Adrenal gland (tissue), 9 donors: ENCODE measurements at regions not wholly inside any gene's neighbourhood (a gene's known extent, or its start where the extent isn't known, plus 50 kb on each side); places are given as distances from the start of the nearest gene placed in this dataset.

Experiments used
- DNase-seq, 7 donors: peaks; one replicate each; pipeline ENCODE4 v3.0.0-alpha.2; 2019 to 2020
- H3K27ac ChIP-seq, 5 donors: fragments of 200-600 bp; sonication (generic) in 4 of 5; 1 replicate in 3 of 5; 2 replicates in 2 of 5; pipeline versions ENCODE4 v1.5.1 to v1.8.0; 2016 to 2020; ENCODE audit warnings: mild to moderate bottlenecking in 1 of 5
- H3K27me3 ChIP-seq: fragments of 200-600 bp; 2 replicates; pipeline ENCODE4 v1.8.0; 2021
- H3K36me3 ChIP-seq, 2 donors: fragments of 200-600 bp; replicated peaks in 1 of 2; 1 replicate in 1 of 2; 2 replicates in 1 of 2; pipeline versions ENCODE4 v1.5.1 to v1.8.0; 2018 to 2022
- H3K4me1 ChIP-seq, 2 donors: fragments of 200-600 bp; replicated peaks in 1 of 2; 1 replicate in 1 of 2; 2 replicates in 1 of 2; pipeline versions ENCODE4 v1.5.1 to v1.8.0; 2018 to 2021
- H3K4me3 ChIP-seq, 4 donors: fragments of 200-600 bp; sonication (generic) in 3 of 4; one replicate each; pipeline ENCODE4 v1.5.1; 2016 to 2018
- H3K9me3 ChIP-seq, 3 donors: fragments of 200-600 bp; sonication (generic) in 1 of 3; replicated peaks in 1 of 3; 1 replicate in 2 of 3; 2 replicates in 1 of 3; pipeline versions ENCODE4 v1.5.1 to v1.8.0; 2016 to 2021
- POLR2A ChIP-seq, 2 donors: fragments of 450-650 bp; IDR thresholded peaks; one replicate each; pipeline ENCODE4 v1.6.1; 2017; ENCODE audit warnings: antibody characterized with exemption in 2 of 2, mild to moderate bottlenecking in 2 of 2, moderate library complexity in 1 of 2
- WGBS, 4 donors: extraction: QIAGEN DNeasy Blood & Tissue Kit in 2 of 4; methylation state at CpG; one replicate each; pipeline versions ENCODE4 v1.1.5 to v1.1.7; 2013 to 2017; 5-methylcytosine and 5-hydroxymethylcytosine counted together
- intact Hi-C, 2 donors: fragments of 100-400 bp; cut with DNase I; formaldehyde crosslinking; loops; one replicate each; pipeline versions ENCODE4 v1.14.1 to v1.15.0; 2022 to 2023
- TF ChIP-seq, protein P1 (sequence below), 6 experiments: fragments of 450-650 bp in 4 of 6; fragments of 200-600 bp in 2 of 6; sonication (generic) in 1 of 6; IDR thresholded peaks; 1 replicate in 5 of 6; 2 replicates in 1 of 6; pipeline versions ENCODE4 v1.5.1 to v1.8.0; 2016 to 2021; ENCODE audit warnings: antibody characterized with exemption in 6 of 6, mild to moderate bottlenecking in 2 of 6, moderate library complexity in 1 of 6
- donor health status: healthy with polysubstance abuse.
- donor health status: Bipolar disorder and iron deficiency.
- donor health status: DM: yes; HTN: yes; CAD: no.
- donor health status: DM: no; HTN: no; CAD: no.
- donor health status: DM: no; HTN: no; CAD: no.

DNA sequence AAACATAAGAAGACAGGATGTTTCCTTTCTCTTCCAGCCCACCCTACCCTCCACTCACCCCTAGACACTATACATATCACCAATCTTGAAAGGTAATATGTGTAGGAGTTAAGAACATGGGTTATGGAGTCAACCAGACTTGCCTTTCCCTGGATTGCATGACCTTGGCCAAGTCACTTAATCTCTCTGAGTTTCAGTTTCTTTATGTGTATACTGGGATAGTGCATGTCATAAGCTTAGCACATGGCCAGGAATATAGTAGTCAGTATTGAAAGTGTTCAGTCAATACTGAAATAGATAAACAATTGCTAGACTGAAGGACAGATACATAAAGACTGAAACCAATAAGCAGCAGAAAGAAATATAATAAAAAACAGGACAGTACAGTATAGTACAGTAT, 283.2 kb upstream of the STT3B start:
- Histone ChIP-seq H3K4me1 (no peaks in the 10 kb centered on the region), H3K27me3 (no peaks in the 10 kb centered on the region), H3K36me3 (no peaks in the 10 kb centered on the region), H3K4me3 (no peak overlapping the region), H3K27ac (no peak overlapping the region), H3K9me3 (peaks cover 0 to 2% (median 0%) of the 10 kb centered on the region in 3 donors)
- DNase-seq = no peak
- TF ChIP-seq, protein P1, sequence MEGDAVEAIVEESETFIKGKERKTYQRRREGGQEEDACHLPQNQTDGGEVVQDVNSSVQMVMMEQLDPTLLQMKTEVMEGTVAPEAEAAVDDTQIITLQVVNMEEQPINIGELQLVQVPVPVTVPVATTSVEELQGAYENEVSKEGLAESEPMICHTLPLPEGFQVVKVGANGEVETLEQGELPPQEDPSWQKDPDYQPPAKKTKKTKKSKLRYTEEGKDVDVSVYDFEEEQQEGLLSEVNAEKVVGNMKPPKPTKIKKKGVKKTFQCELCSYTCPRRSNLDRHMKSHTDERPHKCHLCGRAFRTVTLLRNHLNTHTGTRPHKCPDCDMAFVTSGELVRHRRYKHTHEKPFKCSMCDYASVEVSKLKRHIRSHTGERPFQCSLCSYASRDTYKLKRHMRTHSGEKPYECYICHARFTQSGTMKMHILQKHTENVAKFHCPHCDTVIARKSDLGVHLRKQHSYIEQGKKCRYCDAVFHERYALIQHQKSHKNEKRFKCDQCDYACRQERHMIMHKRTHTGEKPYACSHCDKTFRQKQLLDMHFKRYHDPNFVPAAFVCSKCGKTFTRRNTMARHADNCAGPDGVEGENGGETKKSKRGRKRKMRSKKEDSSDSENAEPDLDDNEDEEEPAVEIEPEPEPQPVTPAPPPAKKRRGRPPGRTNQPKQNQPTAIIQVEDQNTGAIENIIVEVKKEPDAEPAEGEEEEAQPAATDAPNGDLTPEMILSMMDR (IDR thresholded peaks at IDR 0.05) = no peak
- TF ChIP-seq POLR2A (IDR thresholded peaks at IDR 0.05) = no peak
- intact Hi-C loops = no loop called here

DNA sequence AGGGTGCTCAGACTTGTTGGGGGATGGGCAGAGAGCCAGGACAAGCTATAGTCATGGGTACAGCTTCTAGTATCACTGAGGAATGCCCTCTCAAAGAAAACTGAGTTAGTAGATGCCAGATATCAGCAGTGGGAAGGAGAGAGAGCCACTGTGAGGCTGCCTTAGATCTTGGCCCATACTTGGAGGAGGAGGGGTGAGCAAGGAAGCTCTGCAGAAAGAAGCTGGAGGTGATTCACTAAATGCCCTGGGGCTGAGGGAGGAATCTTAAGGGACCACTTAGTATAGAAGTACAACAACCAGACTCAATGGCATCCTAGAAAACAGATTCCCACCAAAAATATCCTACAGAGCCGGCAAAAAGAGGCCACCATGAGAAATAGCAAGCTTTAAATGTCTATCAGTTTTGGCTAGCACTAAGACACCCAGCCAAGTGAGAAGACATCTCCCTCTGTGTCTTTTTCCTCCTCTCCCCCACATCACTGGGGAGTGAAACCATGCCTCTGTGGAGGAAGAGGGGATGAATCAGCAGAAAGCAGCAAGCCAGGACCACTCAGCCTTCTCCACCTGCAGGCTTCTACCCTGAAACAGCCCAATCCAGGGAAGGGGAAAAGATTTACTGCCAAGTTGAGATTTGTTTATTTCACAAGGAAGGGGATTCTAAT, 282.5 kb upstream of the STT3B start:
- Histone ChIP-seq H3K9me3 (no peaks in the 10 kb centered on the region), H3K4me3 (no peak overlapping the region), H3K27ac (no peak overlapping the region), H3K36me3 (no peaks in the 10 kb centered on the region), H3K27me3 (no peaks in the 10 kb centered on the region), H3K4me1 (no peaks in the 10 kb centered on the region)
- intact Hi-C loops = no loop called here
- TF ChIP-seq, protein P1 (IDR thresholded peaks at IDR 0.05) = no peak
- no peak for TF ChIP-seq POLR2A (IDR thresholded peaks at IDR 0.05)
- no peak for DNase-seq
- 89 to 100% (median 91%) methylated on average over 1 of the region's 1 CpG for WGBS, 4 donors

DNA sequence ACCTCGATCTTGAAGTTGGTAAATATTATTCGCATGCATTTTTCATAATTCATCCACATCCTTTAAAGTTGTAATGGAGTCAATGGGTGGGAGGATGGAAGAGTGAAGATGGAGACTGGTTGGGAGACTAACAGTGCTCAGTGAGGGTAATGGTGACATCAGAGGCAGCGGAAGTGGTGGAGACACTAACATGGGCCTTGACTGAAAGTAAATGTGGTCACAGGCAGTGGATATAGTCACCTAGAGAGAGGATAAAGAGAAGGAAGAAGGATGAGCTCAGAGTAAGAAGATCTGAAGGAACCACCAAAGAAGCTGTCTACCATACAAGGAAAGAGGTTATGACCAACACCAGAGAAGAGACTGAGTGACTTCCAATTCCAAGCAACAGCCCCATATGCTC, 281.6 kb upstream of the STT3B start:
- Histone ChIP-seq H3K4me3 (no peak overlapping the region), H3K27me3 (no peaks in the 10 kb centered on the region), H3K36me3 (no peaks in the 10 kb centered on the region), H3K4me1 (no peaks in the 10 kb centered on the region), H3K9me3 (no peaks in the 10 kb centered on the region), H3K27ac (no peak overlapping the region)
- 94 to 99% (median 97%) methylated on average over 3 of the region's 3 CpGs for WGBS, 4 donors
- intact Hi-C loops = no loop called here
- no peak for DNase-seq
- no peak for TF ChIP-seq POLR2A (IDR thresholded peaks at IDR 0.05)
- TF ChIP-seq, protein P1 (IDR thresholded peaks at IDR 0.05) = no peak

DNA sequence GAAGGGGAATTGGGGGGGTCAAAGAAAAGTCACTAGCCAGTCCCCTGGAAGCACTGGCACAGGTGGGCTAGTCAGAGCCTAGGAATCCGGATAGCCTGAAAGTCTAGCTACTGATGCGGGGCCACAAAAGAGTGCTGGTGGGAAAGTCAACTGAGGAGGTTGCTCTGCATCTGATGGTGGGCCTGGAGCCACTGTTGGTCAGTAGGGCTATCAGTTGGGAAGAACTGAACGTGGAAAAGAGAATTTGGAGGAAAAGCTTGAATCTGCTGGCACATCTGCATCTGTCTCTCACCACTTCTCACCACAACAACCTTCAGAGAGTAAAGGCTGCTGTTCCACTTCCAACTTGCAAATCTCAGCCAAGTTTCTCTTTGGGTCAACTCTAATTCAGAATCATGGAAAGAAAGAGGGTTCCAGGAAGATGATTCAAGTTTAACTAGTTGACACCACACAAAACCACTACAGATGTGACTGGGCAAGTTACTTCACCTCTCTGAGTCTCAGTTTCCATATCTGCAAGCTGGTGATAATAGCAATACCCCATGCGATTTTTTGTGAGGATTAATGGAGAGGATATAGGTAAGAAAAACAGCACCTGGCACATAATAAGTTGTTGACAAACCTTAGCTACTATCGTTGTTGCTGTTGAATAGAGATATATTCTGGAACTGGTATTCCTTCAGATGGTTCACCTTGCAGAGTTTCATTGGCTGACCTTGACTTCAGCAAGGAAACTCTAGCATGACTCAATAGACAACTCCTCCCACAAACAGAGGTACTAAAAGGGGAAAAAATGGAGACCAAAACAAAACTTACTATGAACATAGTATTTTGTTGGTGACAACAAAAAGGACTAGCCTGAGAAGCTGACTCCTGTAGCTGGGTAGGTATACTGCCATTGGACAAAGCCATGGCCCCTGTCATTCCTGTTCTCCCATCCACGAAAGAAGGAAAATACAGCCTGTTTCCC, 280.2 kb upstream of the STT3B start:
- H3K27me3 ChIP-seq = no peaks in the 10 kb centered on the region
- no peaks in the 10 kb centered on the region for H3K4me1 ChIP-seq
- whole genome bisulfite sequencing, 4 donors = 78 to 84% (median 83%) methylated on average over 6 of the region's 6 CpGs
- no peak overlapping the region for H3K27ac ChIP-seq
- no peaks in the 10 kb centered on the region for H3K36me3 ChIP-seq
- intact Hi-C loops = no loop called here
- TF ChIP-seq, protein P1 (IDR thresholded peaks at IDR 0.05) = no peak
- no peak for TF ChIP-seq POLR2A (IDR thresholded peaks at IDR 0.05)
- DNase-seq = no peak
- no peaks in the 10 kb centered on the region for H3K9me3 ChIP-seq
- no peak overlapping the region for H3K4me3 ChIP-seq
